ENCODE measurements at regions not wholly inside any gene's neighbourhood (a gene's known extent, or its start where the extent isn't known, plus 50 kb on each side); places are given as distances from the start of the nearest gene placed in this dataset.

GRCh38 chr1:178572604-178573003 is 59.7 kb downstream of the TEX35 start:
- Mint-ChIP-seq H3K9me3 (no peaks in the 10 kb centered on the region), H3K4me1 (no peaks in the 10 kb centered on the region), H3K27ac (no peak overlapping the region), H3K4me3 (no peak overlapping the region), H3K27me3 (peaks cover 2 to 4% of the 10 kb centered on the region in 2 donors), H3K36me3 (no peaks in the 10 kb centered on the region)
- Histone ChIP-seq H3K4me1 (ENCODE audit: insufficient read depth, low read length) (no peaks in the 10 kb centered on the region), H3K36me3 (ENCODE audit: insufficient read depth, low read length) (no peaks in the 10 kb centered on the region), H3K27me3 (ENCODE audit: insufficient read depth, low read length) (no peaks in the 10 kb centered on the region), H3K27ac (ENCODE audit: low read depth, low read length) (no peak overlapping the region), H3K4me3 (ENCODE audit: low read length in 2 of 2) (no peak overlapping the region), H3K9me3 (ENCODE audit: control insufficient read depth in 1 of 2, low read length in 2 of 2) (no peaks in the 10 kb centered on the region)
- intact Hi-C loops (cut with micrococcal nuclease) = loop anchor here (5.0 kb wide), 1 partner anchor 50 kb away; no protein-coding TSS in a partner anchor
- ChIA-PET POLR2A (ENCODE audit: partially characterized antibody) (no interaction called here), CTCF (ENCODE audit: partially characterized antibody) (interaction anchor here (0.7 to 1.0 kb wide), 2 partner anchors 30 to 181 kb away, joined by 3 read pairs; no protein-coding TSS in a partner anchor)
- no peak for DNase-seq

GRCh38 chr1:178573330-178573729 is 60.4 kb downstream of the TEX35 start:
- H3K4me1 ChIP-seq (ENCODE audit: insufficient read depth, low read length) = no peaks in the 10 kb centered on the region
- DNase-seq = no peak
- Mint-ChIP-seq H3K4me3 (no peak overlapping the region), H3K9me3 (no peaks in the 10 kb centered on the region), H3K27ac (no peak overlapping the region), H3K36me3 (no peaks in the 10 kb centered on the region), H3K27me3 (peaks cover 2 to 4% of the 10 kb centered on the region in 2 donors), H3K4me1 (no peaks in the 10 kb centered on the region)
- H3K27ac ChIP-seq (ENCODE audit: low read depth, low read length) = no peak overlapping the region
- no peaks in the 10 kb centered on the region for H3K27me3 ChIP-seq (ENCODE audit: insufficient read depth, low read length)
- CTCF ChIA-PET (ENCODE audit: partially characterized antibody) = no interaction called here
- POLR2A ChIA-PET (ENCODE audit: partially characterized antibody) = no interaction called here
- H3K9me3 ChIP-seq (ENCODE audit: control insufficient read depth in 1 of 2, low read length in 2 of 2) = no peaks in the 10 kb centered on the region
- H3K4me3 ChIP-seq (ENCODE audit: low read length in 2 of 2) = no peak overlapping the region
- intact Hi-C loops (cut with micrococcal nuclease) = loop anchor here (5.0 kb wide), 1 partner anchor 51 kb away; no protein-coding TSS in a partner anchor
- no peaks in the 10 kb centered on the region for H3K36me3 ChIP-seq (ENCODE audit: insufficient read depth, low read length)

DNA sequence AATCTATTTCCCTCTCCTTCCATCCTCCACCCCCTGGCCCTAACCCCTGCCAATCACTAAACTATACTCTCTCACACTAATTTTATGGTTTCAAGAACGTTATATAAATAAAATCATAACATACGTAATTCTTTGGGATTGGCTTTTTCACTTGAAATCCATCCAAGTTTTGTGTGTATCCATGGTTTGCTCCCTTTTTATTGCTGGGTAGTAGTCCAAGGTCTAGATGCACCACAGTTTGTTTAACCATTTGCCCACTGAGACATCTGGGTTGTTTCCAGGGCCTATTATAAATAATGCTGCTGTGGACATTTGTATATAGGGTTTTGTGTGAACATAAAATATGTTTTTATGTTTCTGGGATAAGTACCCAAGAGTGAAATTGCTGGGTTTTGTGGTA is 61.4 kb downstream of the TEX35 start:
- ChIA-PET POLR2A (ENCODE audit: partially characterized antibody) (no interaction called here), CTCF (ENCODE audit: partially characterized antibody) (no interaction called here)
- H3K9me3 ChIP-seq (ENCODE audit: control insufficient read depth in 1 of 2, low read length in 2 of 2) = no peaks in the 10 kb centered on the region
- Mint-ChIP-seq H3K9me3 (no peaks in the 10 kb centered on the region), H3K27me3 (peaks cover 2 to 4% of the 10 kb centered on the region in 2 donors), H3K4me1 (no peaks in the 10 kb centered on the region), H3K27ac (no peak overlapping the region), H3K4me3 (no peak overlapping the region), H3K36me3 (no peaks in the 10 kb centered on the region)
- H3K36me3 ChIP-seq (ENCODE audit: insufficient read depth, low read length) = no peaks in the 10 kb centered on the region
- no peak for DNase-seq
- H3K27ac ChIP-seq (ENCODE audit: low read depth, low read length) = no peak overlapping the region
- H3K27me3 ChIP-seq (ENCODE audit: insufficient read depth, low read length) = no peaks in the 10 kb centered on the region
- no peak overlapping the region for H3K4me3 ChIP-seq (ENCODE audit: low read length in 2 of 2)
- intact Hi-C loops (cut with micrococcal nuclease) = loop anchor here (5.0 kb wide), 1 partner anchor 52 kb away; no protein-coding TSS in a partner anchor
- H3K4me1 ChIP-seq (ENCODE audit: insufficient read depth, low read length) = no peaks in the 10 kb centered on the region

- Mint-ChIP-seq H3K4me3 (no peak overlapping the region), H3K36me3 (no peaks in the 10 kb centered on the region), H3K9me3 (no peaks in the 10 kb centered on the region), H3K27ac (no peak overlapping the region), H3K4me1 (no peaks in the 10 kb centered on the region), H3K27me3 (peaks cover 2 to 4% of the 10 kb centered on the region in 2 donors)
- H3K27me3 ChIP-seq (ENCODE audit: insufficient read depth, low read length) = no peaks in the 10 kb centered on the region
- ChIA-PET POLR2A (ENCODE audit: partially characterized antibody) (no interaction called here), CTCF (ENCODE audit: partially characterized antibody) (no interaction called here)
- H3K4me1 ChIP-seq (ENCODE audit: insufficient read depth, low read length) = no peaks in the 10 kb centered on the region
- intact Hi-C loops (cut with micrococcal nuclease) = no loop called here
- DNase-seq = no peak
- H3K4me3 ChIP-seq (ENCODE audit: low read length in 2 of 2) = no peak overlapping the region
- H3K9me3 ChIP-seq (ENCODE audit: control insufficient read depth in 1 of 2, low read length in 2 of 2) = no peaks in the 10 kb centered on the region
- H3K36me3 ChIP-seq (ENCODE audit: insufficient read depth, low read length) = no peaks in the 10 kb centered on the region
- no peak overlapping the region for H3K27ac ChIP-seq (ENCODE audit: low read depth, low read length)
These were observed 62.9 kb downstream of the TEX35 start for GRCh38 chr1:178575611-178576361.

GRCh38 chr1:178576841-178577240 is 63.9 kb downstream of the TEX35 start:
- Histone ChIP-seq H3K27me3 (ENCODE audit: insufficient read depth, low read length) (no peaks in the 10 kb centered on the region), H3K9me3 (ENCODE audit: control insufficient read depth in 1 of 2, low read length in 2 of 2) (no peaks in the 10 kb centered on the region), H3K4me3 (ENCODE audit: low read length in 2 of 2) (no peak overlapping the region), H3K36me3 (ENCODE audit: insufficient read depth, low read length) (no peaks in the 10 kb centered on the region), H3K4me1 (ENCODE audit: insufficient read depth, low read length) (no peaks in the 10 kb centered on the region), H3K27ac (ENCODE audit: low read depth, low read length) (no peak overlapping the region)
- no peaks in the 10 kb centered on the region for H3K4me1 Mint-ChIP-seq
- intact Hi-C loops (cut with micrococcal nuclease) = no loop called here
- ChIA-PET POLR2A (ENCODE audit: partially characterized antibody) (no interaction called here), CTCF (ENCODE audit: partially characterized antibody) (no interaction called here)
- no peak overlapping the region for H3K27ac Mint-ChIP-seq
- no peak for DNase-seq
- no peaks in the 10 kb centered on the region for H3K9me3 Mint-ChIP-seq
- no peaks in the 10 kb centered on the region for H3K36me3 Mint-ChIP-seq
- peaks cover 2 to 4% of the 10 kb centered on the region in 2 donors for H3K27me3 Mint-ChIP-seq
- no peak overlapping the region for H3K4me3 Mint-ChIP-seq

DNA sequence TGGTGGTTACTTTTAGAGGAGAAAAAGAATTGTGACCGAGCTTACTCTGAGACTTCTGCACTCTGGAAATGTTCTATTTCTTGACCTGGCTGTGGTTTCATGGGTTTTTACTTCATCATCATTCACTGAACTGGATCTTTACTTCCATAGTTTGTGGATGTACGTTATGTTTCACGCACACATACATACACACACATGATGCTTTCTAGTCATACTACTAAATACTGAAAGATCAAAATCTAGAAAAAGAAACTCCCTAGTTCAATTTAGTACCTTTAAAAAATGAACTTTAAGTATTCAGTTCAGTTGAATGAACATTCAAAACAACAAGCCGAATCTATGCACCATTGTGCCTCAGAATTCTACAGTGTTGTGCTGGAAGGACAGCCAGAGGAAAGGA is 65.0 kb downstream of the TEX35 start:
- DNase-seq = no peak
- no peaks in the 10 kb centered on the region for H3K36me3 ChIP-seq (ENCODE audit: insufficient read depth, low read length)
- Mint-ChIP-seq H3K36me3 (no peaks in the 10 kb centered on the region), H3K4me1 (no peaks in the 10 kb centered on the region), H3K27me3 (peaks cover 2 to 5% of the 10 kb centered on the region in 2 donors), H3K4me3 (no peak overlapping the region), H3K9me3 (no peaks in the 10 kb centered on the region), H3K27ac (no peak overlapping the region)
- H3K4me3 ChIP-seq (ENCODE audit: low read length in 2 of 2) = no peak overlapping the region
- CTCF ChIA-PET (ENCODE audit: partially characterized antibody) = no interaction called here
- POLR2A ChIA-PET (ENCODE audit: partially characterized antibody) = no interaction called here
- intact Hi-C loops (cut with micrococcal nuclease) = no loop called here
- H3K27me3 ChIP-seq (ENCODE audit: insufficient read depth, low read length) = no peaks in the 10 kb centered on the region
- H3K9me3 ChIP-seq (ENCODE audit: control insufficient read depth in 1 of 2, low read length in 2 of 2) = no peaks in the 10 kb centered on the region
- no peaks in the 10 kb centered on the region for H3K4me1 ChIP-seq (ENCODE audit: insufficient read depth, low read length)
- no peak overlapping the region for H3K27ac ChIP-seq (ENCODE audit: low read depth, low read length)

- Histone ChIP-seq H3K27ac (ENCODE audit: low read depth, low read length) (no peak overlapping the region), H3K36me3 (ENCODE audit: insufficient read depth, low read length) (no peaks in the 10 kb centered on the region), H3K9me3 (ENCODE audit: control insufficient read depth in 1 of 2, low read length in 2 of 2) (no peaks in the 10 kb centered on the region), H3K4me1 (ENCODE audit: insufficient read depth, low read length) (no peaks in the 10 kb centered on the region), H3K27me3 (ENCODE audit: insufficient read depth, low read length) (no peaks in the 10 kb centered on the region), H3K4me3 (ENCODE audit: low read length in 2 of 2) (no peak overlapping the region)
- Mint-ChIP-seq H3K36me3 (no peaks in the 10 kb centered on the region), H3K27ac (no peak overlapping the region), H3K4me3 (no peak overlapping the region), H3K9me3 (no peaks in the 10 kb centered on the region), H3K27me3 (peaks cover 2 to 5% of the 10 kb centered on the region in 2 donors), H3K4me1 (no peaks in the 10 kb centered on the region)
- POLR2A ChIA-PET (ENCODE audit: partially characterized antibody) = no interaction called here
- CTCF ChIA-PET (ENCODE audit: partially characterized antibody) = no interaction called here
- intact Hi-C loops (cut with micrococcal nuclease) = no loop called here
- DNase-seq = no peak
These were observed 65.6 kb downstream of the TEX35 start for GRCh38 chr1:178578541-178578940.

All from CD4-positive, alpha-beta memory T cell (primary cell).